HepG2 (cell line): ENCODE measurements at regions not wholly inside any gene's neighbourhood (a gene's known extent, or its start where the extent isn't known, plus 50 kb on each side); places are given as distances from the start of the nearest gene placed in this dataset.
"Not testable (repeated sequence)": the region's sequence is repeated elsewhere in the genome, so short reads cannot be mapped to it uniquely, and the experiment has no call there.

ENCODE experiments used
- ATAC-seq: fragments of 200-7000 bp; cut with Tn5 transposase; 3 replicates; pipeline ENCODE4 v1.9.1; 2020; ENCODE audit warnings: mild to moderate bottlenecking, moderate library complexity
- BruUV-seq: library from RNA; stranded (reverse); fragments of 400-500 nt; replicated peaks from 2 replicates; lab custom pipeline; 2021; lab: Mats Ljungman, UMichigan
- CTCF ChIA-PET: fragments of 300-600 bp; formaldehyde crosslinking; extraction: SDS; loops from one replicate; lab custom pipeline; 2021; ENCODE audit warnings: low total read pairs, inconsistent platforms, low intra/inter-chr PET ratio; lab: Yijun Ruan, JAX
- POLR2A ChIA-PET: fragments of 350-600 bp; sonication (Branson Sonifier 250); formaldehyde crosslinking; loops from one replicate; lab custom pipeline; 2020; ENCODE audit warnings: antibody characterized with exemption, inconsistent platforms; lab: Yijun Ruan, JAX
- DNase-seq: peaks from one replicate; pipeline ENCODE4 v3.0.0-alpha.2; 2015; ENCODE audit warnings: low spot score
- FAIRE-seq: peaks from 3 replicates; lab custom pipeline; 2011; peaks lifted over from hg19 to GRCh38; lab: Jason Lieb, UNC
- H2AFZ ChIP-seq: one replicate; pipeline ENCODE4 v1.6.1; 2011; ENCODE audit warnings: low read length, inconsistent platforms
- H3K27ac ChIP-seq: fragments of 300-600 bp; 3 replicates; pipeline ENCODE4 v1.8.0; 2011; ENCODE audit warnings: mixed run types, mild to moderate bottlenecking, mixed read lengths, low read length, inconsistent platforms; ENCODE audit not compliant: insufficient read depth; ENCODE audit errors: extremely low read length
- H3K27me3 ChIP-seq, 2 experiments: fragments of 200-600 bp in 1 of 2; 2 replicates in 1 of 2; 3 replicates in 1 of 2; pipeline versions ENCODE4 v1.6.0 to v1.8.0; 2011; ENCODE audit warnings: low read length in 2 of 2, mild to moderate bottlenecking in 2 of 2, moderate library complexity in 2 of 2, inconsistent platforms in 1 of 2; ENCODE audit not compliant: insufficient read depth in 2 of 2, control insufficient read depth in 1 of 2
- H3K36me3 ChIP-seq, 2 experiments: fragments of 200-600 bp in 1 of 2; replicated peaks in 1 of 2; 2 replicates in 1 of 2; 3 replicates in 1 of 2; pipeline versions ENCODE4 v1.5.1 to v1.8.0; 2011; ENCODE audit warnings: low read length in 2 of 2, inconsistent platforms in 1 of 2; ENCODE audit not compliant: insufficient read depth in 2 of 2, control insufficient read depth in 1 of 2
- H3K4me1 ChIP-seq: 2 replicates; pipeline ENCODE4 v1.5.1; 2012; ENCODE audit warnings: low read length, inconsistent platforms; ENCODE audit not compliant: insufficient read depth
- H3K4me2 ChIP-seq: 2 replicates; pipeline ENCODE4 v1.6.0; 2011; ENCODE audit warnings: low read depth, low read length, inconsistent platforms
- H3K4me3 ChIP-seq, 3 experiments: fragments of 200-600 bp in 1 of 3; sonication (generic), shearing (Covaris generic) in 1 of 3; replicated peaks in 1 of 3; 2 replicates each; pipeline ENCODE4 v1.5.1; 2011 to 2016; ENCODE audit warnings: low read length in 3 of 3, inconsistent platforms in 2 of 3, low read depth in 2 of 3, mild to moderate bottlenecking in 2 of 3, control low read depth in 1 of 3, mixed read lengths in 1 of 3; ENCODE audit not compliant: insufficient read depth in 1 of 3
- H3K79me2 ChIP-seq: one replicate; pipeline ENCODE4 v1.6.1; 2011; ENCODE audit warnings: low read length, inconsistent platforms; ENCODE audit not compliant: insufficient read depth
- H3K9ac ChIP-seq: 2 replicates; pipeline ENCODE4 v1.6.0; 2011; ENCODE audit warnings: mild to moderate bottlenecking, low read depth, low read length, inconsistent platforms; ENCODE audit not compliant: insufficient read depth
- H3K9me3 ChIP-seq: 2 replicates; pipeline ENCODE4 v1.5.1; 2012; ENCODE audit warnings: mild to moderate bottlenecking, low read length
- H4K20me1 ChIP-seq: 2 replicates; pipeline ENCODE4 v1.6.0; 2011; ENCODE audit warnings: inconsistent platforms, mild to moderate bottlenecking, low read length, moderate library complexity; ENCODE audit not compliant: insufficient read depth
- GATA4 ChIP-seq: sonication (generic); IDR thresholded peaks from 2 replicates; pipeline ENCODE4 v1.6.1; 2016; ENCODE audit warnings: antibody characterized with exemption, low read depth, borderline replicate concordance
- NBN ChIP-seq: fragments of 450-650 bp; conservative IDR thresholded peaks from 2 replicates; pipeline ENCODE4 v1.6.1; 2017
- RORA ChIP-seq: sonication (generic); formaldehyde crosslinking; IDR thresholded peaks from 2 replicates; pipeline ENCODE4 v1.5.0; 2020; ENCODE audit warnings: mild to moderate bottlenecking, missing genetic modification reagents, moderate library complexity
- SP5 ChIP-seq: IDR thresholded peaks from 2 replicates; pipeline ENCODE4 v1.6.1; 2016; ENCODE audit warnings: low read depth, borderline replicate concordance
- TRIM24 ChIP-seq: sonication (generic); formaldehyde crosslinking; IDR thresholded peaks from 2 replicates; pipeline ENCODE4 v1.8.0; 2022; ENCODE audit warnings: mild to moderate bottlenecking, missing genetic modification reagents
- USF2 ChIP-seq, 2 experiments: sonication (generic) in 1 of 2; formaldehyde crosslinking in 1 of 2; IDR thresholded peaks; 2 replicates each; pipeline versions ENCODE4 v1.5.1 to v1.6.1; 2011 to 2020; ENCODE audit warnings: borderline replicate concordance in 1 of 2, low read depth in 1 of 2, low read length in 1 of 2, mild to moderate bottlenecking in 1 of 2, missing genetic modification reagents in 1 of 2, moderate library complexity in 1 of 2
- ZBTB7A ChIP-seq: sonication (generic); formaldehyde crosslinking; IDR thresholded peaks from 2 replicates; pipeline ENCODE4 v1.8.0; 2022; ENCODE audit warnings: mild to moderate bottlenecking, missing genetic modification reagents
- ZNF256 ChIP-seq: sonication (generic); formaldehyde crosslinking; conservative IDR thresholded peaks from 2 replicates; pipeline ENCODE4 v1.4.0; 2020; ENCODE audit warnings: missing genetic modification reagents
- ZNF280D ChIP-seq: sonication (generic); formaldehyde crosslinking; IDR thresholded peaks from 2 replicates; pipeline ENCODE4 v1.5.1; 2020; ENCODE audit warnings: mild to moderate bottlenecking, missing genetic modification reagents
- ZNF605 ChIP-seq: sonication (generic); formaldehyde crosslinking; IDR thresholded peaks from 2 replicates; pipeline ENCODE4 v1.8.0; 2022; ENCODE audit warnings: mild to moderate bottlenecking, missing genetic modification reagents
- ZNF772 ChIP-seq: sonication (generic); formaldehyde crosslinking; IDR thresholded peaks from 2 replicates; pipeline ENCODE4 v1.5.0; 2020; ENCODE audit warnings: mild to moderate bottlenecking, missing genetic modification reagents
- ZNF816 ChIP-seq: sonication (generic); formaldehyde crosslinking; IDR thresholded peaks from 2 replicates; pipeline ENCODE4 v1.8.0; 2022; ENCODE audit warnings: missing genetic modification reagents, mild to moderate bottlenecking, borderline replicate concordance
- WGBS: methylation state at CpG from one replicate; pipeline ENCODE4 v1.1.6; 2017; ENCODE audit warnings: low lambda C conversion rate; 5-methylcytosine and 5-hydroxymethylcytosine counted together
- in situ Hi-C: cut with HindIII; loops from 2 replicates; pipeline ENCODE4 v1.10.0; 2017; ENCODE audit warnings: low pct_unique_long_range_greater_than_20kb; ENCODE audit not compliant: extremely low pct_ligation_motif_present
- intact Hi-C: fragments of 100-400 bp; cut with micrococcal nuclease; formaldehyde crosslinking; loops from one replicate; pipeline ENCODE4 v1.10.0; 2022; ENCODE audit not compliant: unreplicated experiment

- WGBS, result 38% methylated on average over 8 of the region's 10 CpGs
- H3K27me3 ChIP-seq, result peaks cover 0 to 39% of the 10 kb centered on the region in 2 experiments; a peak in 4 of 5 replicates
These were observed 98.2 kb upstream of the C14orf180 start for GRCh38 chr14:104481323-104481722.

GRCh38 chr14:104482017-104482416 lies 97.5 kb upstream of the C14orf180 start:
- H3K79me2 ChIP-seq, in situ Hi-C loops, CTCF ChIA-PET, H3K4me1 ChIP-seq, DNase-seq, H3K9ac ChIP-seq, intact Hi-C loops, H3K36me3 ChIP-seq, H4K20me1 ChIP-seq, BruUV-seq, H2AFZ ChIP-seq, H3K4me2 ChIP-seq, H3K9me3 ChIP-seq, H3K4me3 ChIP-seq, FAIRE-seq, POLR2A ChIA-PET, H3K27ac ChIP-seq, ATAC-seq: not testable (repeated sequence)
- peaks cover 0 to 34% of the 10 kb centered on the region in 2 experiments; a peak in 4 of 5 replicates for H3K27me3 ChIP-seq
- WGBS, result 3% methylated on average over 9 of the region's 9 CpGs

More at GRCh38 chr14:104481323-104481722, 98.2 kb upstream of the C14orf180 start:
- Histone ChIP-seq H3K9me3 (no peaks in the 10 kb centered on the region; the same call in 1 of the 2 replicates), H3K4me3 (no peak overlapping the region), H4K20me1 (no peaks in the 10 kb centered on the region), H3K79me2 (no peaks in the 10 kb centered on the region), H3K9ac (no peak overlapping the region), H3K36me3 (no peaks in the 10 kb centered on the region), H3K4me1 (no peaks in the 10 kb centered on the region), H2AFZ (no peak overlapping the region), H3K27ac (no peak overlapping the region), H3K4me2 (no peak overlapping the region)
- ATAC-seq, result no peak
- ChIA-PET POLR2A (no interaction called here), CTCF (no interaction called here)
- BruUV-seq, result no TSS peak
- TF ChIP-seq GATA4 (no peak), ZNF280D (CRISPR knock-in tag) (no peak), ZNF605 (CRISPR knock-in tag) (no peak), TRIM24 (CRISPR knock-in tag) (no peak), USF2 (IDR thresholded peaks at IDR 0.05; ENCODE audit: low read depth, low read length) (no peak), USF2 (CRISPR knock-in tag; IDR thresholded peaks at IDR 0.05; ENCODE audit: borderline replicate concordance) (no peak), ZNF256 (CRISPR knock-in tag) (no peak), ZNF816 (CRISPR knock-in tag) (no peak), ZBTB7A (CRISPR knock-in tag) (no peak), ZNF772 (CRISPR knock-in tag) (no peak), RORA (CRISPR knock-in tag) (no peak), SP5 (CRISPR knock-in tag) (no peak), NBN (no peak)
- intact Hi-C loops, result no loop called here
- FAIRE-seq, result no peak
- DNase-seq, result no peak
- in situ Hi-C loops, result no loop called here
